Colonic mucosa (tissue), 4 donors: ENCODE measurements at regions not wholly inside any gene's neighbourhood (a gene's known extent, or its start where the extent isn't known, plus 50 kb on each side); places are given as distances from the start of the nearest gene placed in this dataset.

Source experiments
- DNase-seq: peaks from one replicate; pipeline ENCODE4 v3.0.0-alpha.2; 2020
- H3K27ac ChIP-seq: fragments of 200-600 bp; one replicate; pipeline ENCODE4 v1.8.0; 2021
- H3K27me3 ChIP-seq: fragments of 200-600 bp; one replicate; pipeline ENCODE4 v1.8.0; 2021
- H3K36me3 ChIP-seq: fragments of 200-600 bp; one replicate; pipeline ENCODE4 v1.8.0; 2021
- H3K4me1 ChIP-seq: fragments of 200-600 bp; one replicate; pipeline ENCODE4 v1.8.0; 2021; ENCODE audit warnings: mild to moderate bottlenecking
- H3K4me3 ChIP-seq: fragments of 200-600 bp; one replicate; pipeline ENCODE4 v1.8.0; 2021
- H3K9ac ChIP-seq, 2 donors: one replicate each; pipeline ENCODE4 v1.7.0; 2013; ENCODE audit warnings: control low read depth in 2 of 2, low read depth in 2 of 2, low read length in 2 of 2
- H3K9me3 ChIP-seq: fragments of 200-600 bp; one replicate; pipeline ENCODE4 v1.8.0; 2021
- CTCF ChIP-seq: fragments of 200-600 bp; IDR thresholded peaks from one replicate; pipeline ENCODE4 v1.8.0; 2022; ENCODE audit warnings: antibody characterized with exemption, mild to moderate bottlenecking
- intact Hi-C: fragments of 100-400 bp; cut with DNase I; formaldehyde crosslinking; loops from one replicate; pipeline ENCODE4 v1.14.1; 2022
- donor health status: healthy.
- donor health status: DM: no; HTN: no; CAD: no.
- donor health status: DM: no; HTN: no; CAD: no.

GRCh38 chr22:48961705-48962104 is 866.0 kb downstream of the BRD1 start:
- peak; percentile 1 for DNase-seq
- Histone ChIP-seq H3K4me1 (no peaks in the 10 kb centered on the region), H3K27ac (no peak overlapping the region), H3K36me3 (no peaks in the 10 kb centered on the region), H3K9ac (no peak overlapping the region), H3K27me3 (no peaks in the 10 kb centered on the region), H3K9me3 (no peaks in the 10 kb centered on the region), H3K4me3 (no peak overlapping the region)
- TF ChIP-seq CTCF = no peak
- intact Hi-C loops = no loop called here

DNA sequence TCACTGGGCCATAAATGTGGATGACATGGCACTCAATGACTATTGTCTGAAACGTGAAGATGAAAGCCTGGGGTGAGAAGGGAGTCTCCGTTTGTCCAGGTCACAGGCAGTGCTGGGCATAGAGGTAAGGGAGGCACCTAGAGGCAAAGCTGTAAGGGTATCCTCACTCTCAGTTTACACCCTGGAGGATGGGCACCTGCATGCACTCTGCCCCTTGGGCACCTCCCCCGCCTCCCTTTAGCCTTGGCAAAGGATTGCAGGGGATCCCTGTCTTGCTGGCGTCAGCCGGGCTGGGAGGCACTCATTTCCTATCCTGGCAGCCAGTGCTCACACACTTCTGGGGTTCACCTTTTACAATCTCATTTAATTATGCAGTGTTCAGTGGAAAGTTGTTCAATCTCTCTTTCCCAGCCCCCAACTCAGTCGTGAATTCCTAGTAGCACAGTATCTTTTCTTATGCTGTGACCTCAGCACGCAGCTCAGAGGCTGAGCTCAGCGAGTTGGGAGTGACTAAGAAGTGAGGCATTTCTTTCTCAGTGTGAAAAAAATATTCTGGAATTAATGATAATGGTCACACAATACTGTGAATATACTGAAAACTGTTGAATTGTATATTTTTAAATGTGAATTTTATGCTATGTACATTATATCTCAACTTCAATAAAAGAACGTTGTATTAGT is 866.6 kb downstream of the BRD1 start:
- intact Hi-C loops = no loop called here
- Histone ChIP-seq H3K9me3 (no peaks in the 10 kb centered on the region), H3K27ac (no peak overlapping the region), H3K9ac (no peak overlapping the region), H3K36me3 (no peaks in the 10 kb centered on the region), H3K4me3 (no peak overlapping the region), H3K4me1 (no peaks in the 10 kb centered on the region), H3K27me3 (no peaks in the 10 kb centered on the region)
- peak; percentile 7 for DNase-seq
- TF ChIP-seq CTCF = no peak

- TF ChIP-seq CTCF = no peak
- DNase-seq = no peak
- intact Hi-C loops = no loop called here
- Histone ChIP-seq H3K4me1 (no peaks in the 10 kb centered on the region), H3K4me3 (no peak overlapping the region), H3K9me3 (no peaks in the 10 kb centered on the region), H3K27me3 (no peaks in the 10 kb centered on the region), H3K27ac (no peak overlapping the region), H3K36me3 (no peaks in the 10 kb centered on the region), H3K9ac (no peak overlapping the region)
Measured at GRCh38 chr22:48960576-48960975, 867.1 kb downstream of the BRD1 start.

DNA sequence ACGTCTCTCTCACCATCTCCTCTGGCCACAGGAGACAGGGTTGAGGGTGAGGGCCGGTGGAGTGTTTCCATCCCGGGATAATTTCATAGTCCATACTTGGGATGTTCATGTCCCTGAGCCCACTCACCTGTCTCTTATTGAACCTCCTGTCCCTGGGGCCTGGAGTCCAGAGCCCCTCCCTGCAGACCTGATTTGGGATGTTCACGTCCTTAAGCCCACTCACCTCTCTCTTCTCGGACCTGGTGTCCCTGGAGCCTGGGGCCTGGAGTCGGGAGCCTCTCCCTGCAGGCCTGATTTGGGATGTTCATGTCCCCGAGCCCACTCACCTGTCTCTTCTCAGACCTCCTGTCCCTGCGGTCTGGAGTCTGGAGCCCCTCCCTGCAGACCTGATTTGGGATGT is 868.2 kb downstream of the BRD1 start:
- no peak overlapping the region for H3K9ac ChIP-seq
- TF ChIP-seq CTCF = no peak
- peak; percentile 3 for DNase-seq
- no peak overlapping the region for H3K4me3 ChIP-seq
- H3K27me3 ChIP-seq = no peaks in the 10 kb centered on the region
- no peaks in the 10 kb centered on the region for H3K9me3 ChIP-seq
- no peak overlapping the region for H3K27ac ChIP-seq
- H3K4me1 ChIP-seq = no peaks in the 10 kb centered on the region
- H3K36me3 ChIP-seq = no peaks in the 10 kb centered on the region
- intact Hi-C loops = no loop called here

DNA sequence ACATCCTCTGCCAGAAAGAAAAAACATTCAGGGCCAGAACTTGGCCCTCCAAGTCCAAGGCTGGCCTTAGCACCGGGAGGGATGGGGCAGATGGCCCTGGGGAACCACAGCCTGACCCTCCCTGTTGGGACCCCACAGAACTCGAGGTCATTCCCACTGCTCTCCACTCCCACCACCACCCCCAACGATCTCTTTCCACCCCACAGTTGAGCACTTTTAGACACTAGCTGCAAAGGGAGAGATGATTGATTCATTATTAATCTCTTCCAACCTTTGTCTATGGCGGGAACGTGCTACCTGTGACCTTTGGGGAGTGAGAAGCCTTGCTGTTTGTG is 869.7 kb downstream of the BRD1 start:
- DNase-seq = peak; percentile 2
- Histone ChIP-seq H3K9ac (no peak overlapping the region), H3K27me3 (no peaks in the 10 kb centered on the region), H3K27ac (no peak overlapping the region), H3K36me3 (no peaks in the 10 kb centered on the region), H3K4me3 (no peak overlapping the region), H3K4me1 (no peaks in the 10 kb centered on the region), H3K9me3 (no peaks in the 10 kb centered on the region)
- intact Hi-C loops = no loop called here
- no peak for TF ChIP-seq CTCF
